ENCODE measurements at regions not wholly inside any gene's neighbourhood (a gene's known extent, or its start where the extent isn't known, plus 50 kb on each side); places are given as distances from the start of the nearest gene placed in this dataset.

- no peak for DNase-seq (ENCODE audit: extremely low read depth in 1 of 4, low spot score in 3 of 4)
- H3K27ac ChIP-seq (ENCODE audit: extremely low read depth, low read depth, low read length), result no peak overlapping the region
- peaks cover 0 to 16% of the 10 kb centered on the region in 2 experiments; a peak in 2 of 5 replicates for H3K4me1 ChIP-seq (replicated peaks in 1 of 2; ENCODE audit: control insufficient read depth in 2 of 2, insufficient read depth in 2 of 2, low read length in 2 of 2)
- H3K79me2 ChIP-seq (ENCODE audit: control insufficient read depth, insufficient read depth, low read length), result no peaks in the 10 kb centered on the region
- H3K9me3 ChIP-seq (replicated peaks; ENCODE audit: control insufficient read depth, insufficient read depth, low read depth, low read length), result no peaks in the 10 kb centered on the region
- no peaks in the 10 kb centered on the region for H3K36me3 ChIP-seq (ENCODE audit: control insufficient read depth, insufficient read depth, low read length)
- TF ChIP-seq MTA1 (IDR thresholded peaks at IDR 0.05; ENCODE audit: borderline replicate concordance) (no peak), KAT7 (CRISPR knock-in tag; IDR thresholded peaks at IDR 0.05; ENCODE audit: borderline replicate concordance) (no peak), SIN3B (IDR thresholded peaks at IDR 0.05; ENCODE audit: low read depth) (no peak), NFE2 (IDR thresholded peaks at IDR 0.05; ENCODE audit: low read depth) (no peak), ILF3 (IDR thresholded peaks at IDR 0.05; ENCODE audit: borderline replicate concordance) (no peak), ZBTB5 (IDR thresholded peaks at IDR 0.05) (no peak), HSF4 (CRISPR knock-in tag; IDR thresholded peaks at IDR 0.05; ENCODE audit: borderline replicate concordance) (no peak), PHF8 (IDR thresholded peaks at IDR 0.05; ENCODE audit: borderline replicate concordance, low read length) (no peak), HDGF (IDR thresholded peaks at IDR 0.05) (no peak), TAF9B (IDR thresholded peaks at IDR 0.05; ENCODE audit: partially characterized antibody) (no peak), BRF1 (IDR thresholded peaks at IDR 0.05; ENCODE audit: borderline replicate concordance, extremely low read depth, insufficient read length) (no peak), DLX4 (CRISPR knock-in tag; IDR thresholded peaks at IDR 0.05) (no peak), RBM34 (IDR thresholded peaks at IDR 0.05; ENCODE audit: borderline replicate concordance, insufficient read depth, low read length) (no peak)
- H3K27me3 ChIP-seq (ENCODE audit: control insufficient read depth in 2 of 2, insufficient read depth in 2 of 2, low read length in 2 of 2), result peaks cover 0 to 37% of the 10 kb centered on the region in 2 experiments; a peak in 2 of 5 replicates
- H3K4me2 ChIP-seq (ENCODE audit: insufficient read depth, low read length), result no peak overlapping the region
- H3K9me1 ChIP-seq (ENCODE audit: control insufficient read depth, insufficient read depth, low read length), result no peaks in the 10 kb centered on the region
- 24% methylated on average over 4 of the region's 4 CpGs for WGBS (ENCODE audit: insufficient coverage, low coverage, missing lambda C conversion rate)
- intact Hi-C loops (cut with micrococcal nuclease), result no loop called here
- H2AFZ ChIP-seq (ENCODE audit: low read depth, low read length), result no peak overlapping the region
- no peak overlapping the region for H3K4me3 ChIP-seq
- ATAC-seq, result no peak
- CTCF ChIA-PET (ENCODE audit: low intra/inter-chr PET ratio), result no interaction called here
- BruUV-seq (replicated peaks), result no TSS peak
- POLR2A ChIA-PET, result interaction anchor here (0.6 kb wide), 2 partner anchors 29 to 41 kb away, joined by 3 read pairs; no protein-coding TSS in a partner anchor
- H3K9ac ChIP-seq (ENCODE audit: insufficient read depth in 1 of 2, low read depth in 2 of 2, low read length in 2 of 2), result no peak overlapping the region
- H4K20me1 ChIP-seq (replicated peaks; ENCODE audit: control insufficient read depth, insufficient read depth, low read length), result no peaks in the 10 kb centered on the region
- in situ Hi-C loops (cut with MboI), result no loop called here
- no peak for FAIRE-seq
Observed at GRCh38 chr2:20556756-20557155, 94.1 kb downstream of the HS1BP3 start.
